Activated CD8-positive, alpha-beta memory T cell treated with anti-CD3 and anti-CD28 coated beads, Interleukin-2, amount 10 ng/mL, durations not matched to agents 7 days and 5 days (primary cell): ENCODE measurements at regions not wholly inside any gene's neighbourhood (a gene's known extent, or its start where the extent isn't known, plus 50 kb on each side); places are given as distances from the start of the nearest gene placed in this dataset.
A peak's percentile ranks its signal among the peaks of the same experiment; 100 is the strongest.
"Not testable (repeated sequence)": the region's sequence is repeated elsewhere in the genome, so short reads cannot be mapped to it uniquely, and the experiment has no call there.

Experiments used
- ATAC-seq: fragments of 150-1000 bp; cut with Tn5 transposase; one replicate; pipeline ENCODE4 v1.10.0; 2021; ENCODE audit warnings: moderate library complexity
- CTCF ChIA-PET: fragments of 350-600 bp; sonication (Branson Sonifier 250); formaldehyde crosslinking; loops from one replicate; lab custom pipeline; 2021; ENCODE audit warnings: antibody characterized with exemption; lab: Charles Lee
- DNase-seq: peaks from one replicate; pipeline ENCODE4 v3.0.0-alpha.2; 2020
- H3K27ac Mint-ChIP-seq: one replicate; pipeline ENCODE4 v1.8.0; 2021; ENCODE audit warnings: mild to moderate bottlenecking, mixed read lengths
- H3K27me3 Mint-ChIP-seq: one replicate; pipeline ENCODE4 v1.8.0; 2021; ENCODE audit warnings: mixed read lengths
- H3K36me3 Mint-ChIP-seq: one replicate; pipeline ENCODE4 v1.8.0; 2021; ENCODE audit warnings: mild to moderate bottlenecking, mixed read lengths
- H3K4me1 Mint-ChIP-seq: one replicate; pipeline ENCODE4 v1.8.0; 2021; ENCODE audit warnings: mixed read lengths
- H3K4me3 Mint-ChIP-seq: one replicate; pipeline ENCODE4 v1.8.0; 2021; ENCODE audit warnings: mild to moderate bottlenecking, moderate library complexity, mixed read lengths
- H3K9me3 Mint-ChIP-seq: one replicate; pipeline ENCODE4 v1.8.0; 2022; ENCODE audit warnings: low read depth, mixed read lengths

DNA sequence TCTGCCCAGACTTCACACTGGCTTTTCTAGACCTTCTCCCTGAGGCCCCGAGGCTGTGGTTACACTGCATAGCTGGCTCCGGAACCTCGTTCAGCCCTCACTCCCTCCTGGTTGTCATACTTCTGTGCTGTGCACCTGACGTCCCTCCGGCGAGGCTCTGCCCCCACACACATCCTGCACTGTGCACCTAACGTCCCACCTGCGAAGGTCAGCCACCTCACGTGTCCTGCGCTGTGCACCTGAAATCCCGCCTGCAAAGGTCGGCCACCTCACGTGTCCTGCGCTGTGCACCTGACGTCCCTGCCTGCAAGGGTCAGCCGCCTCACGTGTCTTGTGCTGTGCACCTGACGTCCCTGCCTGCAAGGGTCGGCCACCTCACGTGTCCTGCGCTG, 111.0 kb upstream of the FRMD1 start:
- H3K36me3 Mint-ChIP-seq, result no peaks in the 10 kb centered on the region
- CTCF ChIA-PET, result no interaction called here
- H3K9me3 Mint-ChIP-seq, result no peaks in the 10 kb centered on the region
- no peak overlapping the region for H3K4me3 Mint-ChIP-seq
- ATAC-seq (no peak), DNase-seq (peak; percentile 23)
- H3K27ac Mint-ChIP-seq, result no peak overlapping the region
- H3K27me3 Mint-ChIP-seq, result no peaks in the 10 kb centered on the region
- H3K4me1 Mint-ChIP-seq, result no peaks in the 10 kb centered on the region

DNA sequence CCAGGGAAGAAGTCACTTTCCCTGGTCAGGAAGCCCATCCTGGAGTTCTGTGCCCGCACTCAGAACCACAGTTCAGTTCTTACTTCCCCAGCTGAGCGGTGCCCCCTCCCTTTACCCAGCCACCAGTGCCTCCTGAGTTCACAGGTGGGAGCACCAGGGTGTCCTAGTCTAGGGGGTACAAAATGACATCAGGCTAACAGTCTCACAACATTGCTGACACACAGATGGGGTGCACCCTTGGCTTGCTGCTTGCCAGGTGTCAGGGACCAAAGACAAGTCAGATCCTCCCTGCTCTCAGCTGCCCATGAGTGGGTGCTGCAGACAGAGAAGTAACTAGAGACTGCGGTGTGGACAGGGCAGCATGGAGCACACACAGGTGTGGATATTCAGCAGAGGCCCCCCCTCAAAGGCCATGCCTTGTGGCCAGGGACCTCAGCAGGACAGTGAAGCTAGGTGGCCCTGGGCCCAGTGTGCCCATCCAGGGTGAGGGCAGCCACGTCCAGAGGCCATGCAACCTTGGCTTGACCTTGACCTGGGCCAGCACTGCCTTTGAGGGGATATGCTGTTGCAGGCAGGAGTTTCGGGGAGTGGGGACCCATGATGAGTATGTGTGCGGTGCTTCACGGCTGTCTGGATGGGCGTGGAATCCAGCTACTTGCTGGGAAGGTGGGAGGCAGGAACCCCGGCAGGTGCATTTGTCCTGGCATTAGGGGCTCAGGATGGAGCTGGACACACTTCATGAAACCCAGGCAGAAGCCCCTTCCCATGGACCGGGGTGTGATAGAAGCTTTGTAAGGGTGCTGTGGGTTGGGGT, 110.4 kb upstream of the FRMD1 start:
- H3K4me3 Mint-ChIP-seq, result no peak overlapping the region
- no peaks in the 10 kb centered on the region for H3K9me3 Mint-ChIP-seq
- peak; percentile 35 for DNase-seq
- CTCF ChIA-PET, result no interaction called here
- H3K27me3 Mint-ChIP-seq, result no peaks in the 10 kb centered on the region
- H3K4me1 Mint-ChIP-seq, result no peaks in the 10 kb centered on the region
- no peaks in the 10 kb centered on the region for H3K36me3 Mint-ChIP-seq
- no peak overlapping the region for H3K27ac Mint-ChIP-seq
- no peak for ATAC-seq

DNA sequence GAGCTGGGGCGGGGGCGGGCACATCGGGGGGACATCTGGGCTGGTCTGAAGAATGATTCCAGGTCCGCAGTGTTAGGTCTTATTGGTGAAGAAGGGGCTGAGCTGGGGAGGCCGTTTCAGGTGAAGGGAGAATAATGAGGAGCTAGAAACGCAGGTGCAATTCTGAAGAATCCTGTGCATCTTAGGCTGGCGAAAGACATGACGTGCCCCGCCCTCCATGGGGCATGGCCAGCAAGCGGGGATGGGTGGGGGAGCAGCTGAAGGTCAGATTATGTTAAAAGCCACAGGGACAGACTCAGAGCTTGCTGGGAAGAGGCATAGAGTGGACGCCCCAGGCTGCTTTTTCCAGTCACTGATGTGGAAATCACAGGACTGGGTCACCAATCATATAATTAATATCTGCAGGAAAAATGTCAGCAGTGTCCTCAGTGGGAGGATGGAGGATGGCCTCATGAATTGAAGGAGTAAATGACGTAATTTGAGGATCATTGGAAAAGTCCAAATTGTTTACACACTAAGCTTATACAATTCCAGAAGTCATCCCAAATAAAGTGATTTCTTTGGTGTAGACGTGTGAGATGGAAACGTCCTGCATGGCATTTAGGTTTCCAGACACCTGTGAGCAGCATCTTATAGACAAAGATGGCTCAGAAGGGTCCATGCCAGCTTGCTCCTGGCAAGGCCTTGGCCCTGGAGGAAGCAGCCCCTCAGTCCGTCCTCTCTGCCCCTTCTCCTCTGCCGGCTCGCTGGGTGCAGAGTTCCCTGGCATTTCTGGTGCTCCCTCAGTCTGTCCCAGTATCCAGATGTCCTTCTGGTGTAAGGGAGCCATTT, 109.6 kb upstream of the FRMD1 start:
- H3K4me1 Mint-ChIP-seq, result no peaks in the 10 kb centered on the region
- no peaks in the 10 kb centered on the region for H3K27me3 Mint-ChIP-seq
- no peaks in the 10 kb centered on the region for H3K36me3 Mint-ChIP-seq
- H3K4me3 Mint-ChIP-seq, result no peak overlapping the region
- CTCF ChIA-PET, result no interaction called here
- H3K9me3 Mint-ChIP-seq, result no peaks in the 10 kb centered on the region
- peak; percentile 19 for DNase-seq
- no peak for ATAC-seq
- no peak overlapping the region for H3K27ac Mint-ChIP-seq

DNA sequence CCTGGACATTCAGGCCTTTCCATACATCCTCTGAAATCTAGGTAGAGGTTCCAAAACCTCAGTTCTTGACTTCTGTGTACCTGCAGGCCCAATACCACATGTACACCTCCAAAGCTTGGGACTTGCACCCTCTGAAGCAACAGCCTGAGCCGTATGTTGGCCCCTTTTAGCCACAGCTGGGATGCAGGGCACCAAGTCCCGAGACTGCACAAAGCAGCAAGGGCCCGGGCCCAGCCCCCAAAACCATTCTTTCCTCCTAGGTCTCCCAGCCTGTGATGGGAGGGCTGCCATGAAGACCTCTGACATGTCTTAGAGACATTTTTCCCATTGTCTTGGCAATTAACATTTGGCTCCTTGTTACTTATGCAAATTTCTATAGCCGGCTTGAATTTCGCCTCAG, 107.4 kb upstream of the FRMD1 start:
- ATAC-seq (no peak), DNase-seq (peak; percentile 12)
- no peak overlapping the region for H3K4me3 Mint-ChIP-seq
- H3K9me3 Mint-ChIP-seq, result no peaks in the 10 kb centered on the region
- no peaks in the 10 kb centered on the region for H3K4me1 Mint-ChIP-seq
- CTCF ChIA-PET, result no interaction called here
- no peaks in the 10 kb centered on the region for H3K36me3 Mint-ChIP-seq
- no peaks in the 10 kb centered on the region for H3K27me3 Mint-ChIP-seq
- H3K27ac Mint-ChIP-seq, result no peak overlapping the region

DNA sequence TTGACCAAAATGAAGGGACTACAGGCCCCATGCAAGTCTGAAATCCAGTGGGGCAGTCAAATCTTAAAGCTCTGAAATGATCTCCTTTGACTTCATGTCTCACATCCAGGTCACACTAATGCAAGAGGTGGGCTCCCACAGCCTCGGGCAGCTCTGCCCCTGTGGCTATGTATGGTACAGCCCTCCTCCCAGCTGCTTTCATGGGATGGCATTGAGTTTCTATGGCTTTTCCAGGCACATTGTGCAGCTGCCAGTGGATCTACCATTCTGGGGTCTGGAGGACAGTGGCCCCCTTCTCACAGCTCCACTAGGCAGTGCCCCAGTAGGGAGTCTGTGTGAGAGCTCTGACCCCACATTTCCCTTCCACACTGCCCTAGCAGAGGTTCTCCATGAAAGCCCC, 107.0 kb upstream of the FRMD1 start:
- H3K36me3 Mint-ChIP-seq, H3K4me1 Mint-ChIP-seq, ATAC-seq, H3K4me3 Mint-ChIP-seq, H3K27ac Mint-ChIP-seq, H3K9me3 Mint-ChIP-seq, CTCF ChIA-PET, H3K27me3 Mint-ChIP-seq: not testable (repeated sequence)
- DNase-seq, result peak; percentile 27

DNA sequence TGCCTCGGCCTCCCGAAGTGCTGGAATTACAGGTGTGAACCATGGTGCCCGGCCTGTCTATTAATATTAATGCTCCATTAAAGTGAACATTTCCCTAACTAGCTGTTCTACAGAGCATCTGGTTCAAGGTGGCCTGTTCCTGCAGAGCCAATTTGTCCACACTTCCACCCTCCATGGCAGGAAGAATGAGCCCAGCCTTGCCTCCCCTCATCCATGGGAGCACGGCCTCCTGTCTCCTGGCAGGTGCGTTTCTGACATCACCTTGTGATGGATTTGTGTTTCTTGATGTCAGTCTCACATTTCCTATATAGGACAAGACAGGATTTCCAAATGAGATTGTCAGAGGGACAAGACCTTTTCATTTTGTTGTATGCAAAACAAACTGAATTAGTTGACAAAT, 105.7 kb upstream of the FRMD1 start:
- CTCF ChIA-PET, result no interaction called here
- no peaks in the 10 kb centered on the region for H3K27me3 Mint-ChIP-seq
- H3K9me3 Mint-ChIP-seq, result no peaks in the 10 kb centered on the region
- H3K4me1 Mint-ChIP-seq, result no peaks in the 10 kb centered on the region
- ATAC-seq (no peak), DNase-seq (peak; percentile 9)
- H3K27ac Mint-ChIP-seq, result no peak overlapping the region
- H3K4me3 Mint-ChIP-seq, result no peak overlapping the region
- no peaks in the 10 kb centered on the region for H3K36me3 Mint-ChIP-seq

DNA sequence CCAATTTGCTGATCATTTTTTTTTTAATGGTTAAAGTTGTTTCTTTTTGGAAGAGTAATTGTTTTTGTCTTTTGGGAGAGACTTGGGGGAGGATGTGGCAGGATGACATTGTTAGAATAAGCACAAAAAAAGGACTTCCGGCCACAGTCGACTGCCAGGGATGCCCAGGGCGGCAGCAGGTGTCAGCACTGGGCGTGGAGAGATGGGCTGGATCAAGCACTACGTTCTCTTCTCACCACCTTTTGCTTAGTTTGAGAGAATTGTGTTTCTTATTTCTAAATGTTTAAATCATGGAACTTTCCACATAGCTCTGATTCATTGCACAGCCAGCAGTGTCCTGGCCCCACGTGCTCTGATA, 104.6 kb upstream of the FRMD1 start:
- no peak overlapping the region for H3K27ac Mint-ChIP-seq
- CTCF ChIA-PET, result no interaction called here
- no peak for DNase-seq
- H3K4me1 Mint-ChIP-seq, result no peaks in the 10 kb centered on the region
- no peak overlapping the region for H3K4me3 Mint-ChIP-seq
- no peaks in the 10 kb centered on the region for H3K9me3 Mint-ChIP-seq
- H3K36me3 Mint-ChIP-seq, result no peaks in the 10 kb centered on the region
- no peaks in the 10 kb centered on the region for H3K27me3 Mint-ChIP-seq
- ATAC-seq, result no peak

DNA sequence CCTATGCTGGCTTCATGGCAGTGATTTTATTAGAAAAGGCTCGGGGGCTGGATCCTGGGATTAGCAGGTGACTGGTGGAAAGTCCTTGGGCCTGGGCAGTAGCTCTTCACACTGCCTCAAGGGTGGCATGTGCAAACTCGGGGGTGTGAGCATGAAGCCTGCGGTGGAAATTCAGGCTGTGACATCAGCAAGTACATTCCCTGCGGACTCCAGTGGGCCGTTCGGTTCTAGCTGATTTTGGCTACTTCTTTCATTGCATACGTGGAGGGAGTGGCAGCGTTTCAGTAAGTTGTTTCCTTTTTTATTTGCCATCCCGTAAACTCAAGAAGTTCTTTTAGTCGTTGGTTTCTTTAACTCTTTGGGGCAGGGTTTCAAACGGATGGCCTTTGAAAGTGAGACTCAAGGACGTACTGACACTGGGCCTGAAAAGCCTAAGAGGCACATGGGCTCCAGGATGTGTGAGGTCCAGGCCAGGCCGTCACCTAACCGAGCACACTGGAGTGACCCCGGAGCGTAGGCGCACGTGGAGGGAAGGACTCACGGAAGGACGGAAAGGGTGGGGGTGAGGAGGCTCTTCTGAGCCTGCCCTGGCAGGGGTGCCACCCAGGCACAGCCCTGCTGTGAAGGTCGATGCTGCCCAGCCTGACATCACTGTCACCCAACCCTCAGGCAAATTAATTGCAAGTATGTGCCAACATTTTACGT, 104.0 kb upstream of the FRMD1 start:
- CTCF ChIA-PET, result no interaction called here
- Mint-ChIP-seq H3K4me3 (no peak overlapping the region), H3K27ac (no peak overlapping the region), H3K4me1 (no peaks in the 10 kb centered on the region), H3K9me3 (no peaks in the 10 kb centered on the region), H3K27me3 (no peaks in the 10 kb centered on the region), H3K36me3 (no peaks in the 10 kb centered on the region)
- ATAC-seq (no peak), DNase-seq (peak; percentile 12)

DNA sequence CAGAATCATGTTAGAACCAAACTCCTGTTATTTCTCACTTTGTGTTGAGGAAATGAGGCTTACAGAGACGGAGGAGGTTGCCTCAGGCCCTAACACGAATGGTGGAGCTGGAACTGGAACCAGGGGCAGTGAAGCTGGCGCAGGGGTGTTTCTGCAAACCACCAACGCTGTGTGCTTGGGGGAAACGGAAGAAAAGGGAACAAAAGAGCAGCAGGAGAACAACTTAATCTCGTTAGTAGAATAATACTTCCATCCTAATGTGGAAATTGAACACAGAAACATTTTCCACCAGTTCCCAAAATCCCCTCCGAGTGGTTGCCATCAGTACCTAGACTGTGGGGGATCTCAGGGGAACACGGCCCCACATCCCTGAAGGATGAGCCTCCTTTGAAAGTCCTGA, 103.4 kb upstream of the FRMD1 start:
- H3K36me3 Mint-ChIP-seq, result no peaks in the 10 kb centered on the region
- CTCF ChIA-PET, result no interaction called here
- no peaks in the 10 kb centered on the region for H3K27me3 Mint-ChIP-seq
- no peak for ATAC-seq
- H3K4me3 Mint-ChIP-seq, result no peak overlapping the region
- no peaks in the 10 kb centered on the region for H3K9me3 Mint-ChIP-seq
- peak; percentile 9 for DNase-seq
- no peaks in the 10 kb centered on the region for H3K4me1 Mint-ChIP-seq
- no peak overlapping the region for H3K27ac Mint-ChIP-seq

DNA sequence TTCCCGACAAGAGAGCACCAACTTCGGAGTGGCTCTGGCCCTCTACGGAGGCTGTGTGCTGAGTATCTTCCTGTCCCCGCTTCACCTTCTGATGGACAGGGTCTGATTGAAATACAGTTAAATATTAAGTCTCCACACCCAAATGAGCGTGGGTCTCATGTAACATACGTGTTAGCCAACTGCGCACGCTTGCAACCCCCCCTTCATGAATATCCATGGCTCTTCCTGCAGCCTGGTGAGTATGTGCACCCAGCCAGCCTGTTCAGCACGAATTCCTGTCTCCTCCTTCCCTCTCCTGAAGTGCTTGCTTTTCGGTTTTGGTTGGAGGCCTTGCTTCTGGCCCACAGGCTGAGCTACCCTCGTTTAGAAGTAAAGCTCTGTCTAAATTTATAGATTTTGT, 102.9 kb upstream of the FRMD1 start:
- Mint-ChIP-seq H3K27me3 (no peaks in the 10 kb centered on the region), H3K9me3 (no peaks in the 10 kb centered on the region), H3K27ac (no peak overlapping the region), H3K36me3 (no peaks in the 10 kb centered on the region), H3K4me3 (no peak overlapping the region), H3K4me1 (no peaks in the 10 kb centered on the region)
- DNase-seq (no peak), ATAC-seq (no peak)
- CTCF ChIA-PET, result no interaction called here

DNA sequence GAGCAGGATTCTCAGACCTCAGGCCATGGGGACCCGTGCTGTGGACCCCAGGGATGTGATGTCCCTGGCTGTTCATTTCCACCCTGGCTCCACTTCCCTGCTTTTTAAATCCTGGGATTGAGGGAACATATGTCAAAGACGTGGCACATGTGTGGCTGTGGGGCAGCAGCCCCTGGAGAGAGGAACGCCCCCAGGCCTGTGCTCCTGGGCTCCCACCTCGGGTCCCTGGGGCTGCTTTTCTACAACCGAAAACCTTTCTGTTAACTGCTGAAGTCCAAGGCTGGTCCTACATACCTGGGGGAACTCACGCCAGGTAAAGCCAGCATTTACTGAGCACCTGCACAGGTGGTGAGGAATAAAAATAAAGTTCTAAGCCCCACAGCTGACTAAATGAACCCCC, 102.3 kb upstream of the FRMD1 start:
- no peaks in the 10 kb centered on the region for H3K27me3 Mint-ChIP-seq
- H3K27ac Mint-ChIP-seq, result no peak overlapping the region
- DNase-seq (peak; percentile 16), ATAC-seq (no peak)
- H3K4me1 Mint-ChIP-seq, result no peaks in the 10 kb centered on the region
- CTCF ChIA-PET, result no interaction called here
- no peaks in the 10 kb centered on the region for H3K9me3 Mint-ChIP-seq
- no peak overlapping the region for H3K4me3 Mint-ChIP-seq
- H3K36me3 Mint-ChIP-seq, result no peaks in the 10 kb centered on the region

DNA sequence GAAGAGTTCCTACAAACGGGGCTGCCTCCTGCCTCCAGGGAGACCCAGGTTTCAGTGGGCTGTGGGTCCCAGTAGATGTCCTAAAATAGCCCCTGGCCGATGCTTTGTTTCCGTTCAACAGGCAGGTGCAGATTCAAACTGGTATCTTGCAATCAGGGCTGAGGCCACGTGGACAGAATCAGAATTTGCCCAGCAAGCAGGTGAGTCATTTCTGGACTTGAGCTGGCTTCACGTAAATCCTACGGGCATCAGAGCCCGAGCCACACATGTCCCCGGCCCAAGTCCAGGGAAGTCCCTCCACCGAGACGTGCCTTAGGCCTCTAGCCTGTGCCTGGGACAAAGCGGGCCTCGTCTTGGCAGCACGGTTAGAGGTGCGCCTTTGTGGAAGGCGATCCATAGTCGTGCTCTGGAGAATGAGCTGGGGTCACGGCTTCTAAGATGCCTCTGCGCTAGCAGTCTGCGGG, 101.6 kb upstream of the FRMD1 start:
- Mint-ChIP-seq H3K9me3 (no peaks in the 10 kb centered on the region), H3K27me3 (no peaks in the 10 kb centered on the region), H3K4me1 (no peaks in the 10 kb centered on the region), H3K27ac (no peak overlapping the region), H3K4me3 (no peak overlapping the region), H3K36me3 (no peaks in the 10 kb centered on the region)
- CTCF ChIA-PET, result no interaction called here
- no peak for ATAC-seq
- peak; percentile 16 for DNase-seq

DNA sequence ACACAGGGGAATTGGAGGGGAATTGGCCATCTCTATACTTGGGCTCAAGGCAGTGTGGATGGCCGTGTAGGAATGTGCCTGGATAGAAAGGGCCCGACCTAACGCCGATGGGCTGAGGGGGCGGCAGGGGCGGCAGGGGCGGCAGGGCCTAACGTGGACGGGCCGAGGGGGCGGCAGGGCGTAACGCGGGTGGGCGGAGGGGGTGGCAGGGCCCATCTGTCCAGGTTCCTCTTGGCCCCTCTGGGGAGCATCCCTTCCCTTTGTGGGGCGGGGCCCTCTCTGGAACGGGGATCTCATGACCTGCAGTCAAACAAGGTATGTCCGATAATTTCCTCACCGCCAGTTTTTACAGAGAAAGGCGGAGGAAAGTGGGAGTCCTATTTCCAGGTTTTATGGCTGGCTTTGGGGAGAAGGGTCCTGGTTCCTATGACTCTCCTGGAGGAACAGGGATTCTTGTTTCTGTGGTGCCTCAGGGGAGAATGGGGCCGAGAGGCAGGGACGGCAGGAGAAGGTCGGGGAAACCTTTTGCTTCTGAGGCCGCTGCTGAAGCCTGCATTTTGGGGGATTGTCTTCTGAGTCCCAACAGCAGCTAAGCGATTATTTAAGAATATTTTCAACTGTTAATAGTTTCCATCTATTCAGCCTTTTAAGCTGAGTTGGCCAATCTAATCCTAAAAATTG, 100.8 kb upstream of the FRMD1 start:
- H3K36me3 Mint-ChIP-seq, result no peaks in the 10 kb centered on the region
- H3K27ac Mint-ChIP-seq, result no peak overlapping the region
- H3K4me3 Mint-ChIP-seq, result no peak overlapping the region
- no peaks in the 10 kb centered on the region for H3K4me1 Mint-ChIP-seq
- ATAC-seq (no peak), DNase-seq (peak; percentile 16)
- CTCF ChIA-PET, result no interaction called here
- H3K9me3 Mint-ChIP-seq, result no peaks in the 10 kb centered on the region
- H3K27me3 Mint-ChIP-seq, result no peaks in the 10 kb centered on the region
